Sciatic nerve (tissue), 2 donors: ENCODE measurements at regions not wholly inside any gene's neighbourhood (a gene's known extent, or its start where the extent isn't known, plus 50 kb on each side); places are given as distances from the start of the nearest gene placed in this dataset.
"Not testable (repeated sequence)": the region's sequence is repeated elsewhere in the genome, so short reads cannot be mapped to it uniquely, and the experiment has no call there.

ENCODE experiments used
- ATAC-seq: fragments of 200-7000 bp; cut with Tn5 transposase; one replicate; pipeline ENCODE4 v1.9.1; 2020; ENCODE audit warnings: mild to moderate bottlenecking, moderate library complexity
- DNase-seq: peaks from one replicate; pipeline ENCODE4 v3.0.0-alpha.2; 2020; ENCODE audit warnings: low spot score
- intact Hi-C: fragments of 100-400 bp; cut with DNase I; formaldehyde crosslinking; loops from one replicate; pipeline ENCODE4 v1.14.2; 2022
- donor health status: DM: no; HTN: no; CAD: no.
- donor health status: DM: no; HTN: no; CAD: no.

- no peak for DNase-seq
- ATAC-seq: no peak
- intact Hi-C loops: no loop called here
Observed at GRCh38 chr12:74595696-74596095, 58.1 kb downstream of the ATXN7L3B start.

- intact Hi-C loops: no loop called here
- DNase-seq (no peak), ATAC-seq (no peak)
Observed at GRCh38 chr12:74598819-74599218, 61.2 kb downstream of the ATXN7L3B start.

GRCh38 chr12:74599932-74600331, 62.3 kb downstream of the ATXN7L3B start:
- DNase-seq: no peak
- intact Hi-C loops: no loop called here
- no peak for ATAC-seq

- ATAC-seq, intact Hi-C loops: not testable (repeated sequence)
Observed at GRCh38 chr12:74600817-74601216, 63.2 kb downstream of the ATXN7L3B start.

GRCh38 chr12:74602881-74603672, 65.4 kb downstream of the ATXN7L3B start:
- ATAC-seq (no peak), DNase-seq (no peak)
- intact Hi-C loops: no loop called here

More at GRCh38 chr12:74600817-74601216, 63.2 kb downstream of the ATXN7L3B start:
- DNase-seq: not testable (repeated sequence)

GRCh38 chr12:74608231-74608775, 70.7 kb downstream of the ATXN7L3B start:
- DNase-seq (no peak), ATAC-seq (no peak)
- intact Hi-C loops: no loop called here

GRCh38 chr12:74610711-74611110, 73.1 kb downstream of the ATXN7L3B start:
- intact Hi-C loops: no loop called here
- DNase-seq: no peak
- no peak for ATAC-seq

- intact Hi-C loops: no loop called here
- no peak for ATAC-seq
- DNase-seq: no peak
Observed at GRCh38 chr12:74614426-74614825, 76.8 kb downstream of the ATXN7L3B start.

GRCh38 chr12:74619084-74619483, 81.4 kb downstream of the ATXN7L3B start:
- DNase-seq (no peak), ATAC-seq (no peak)
- intact Hi-C loops: no loop called here

- intact Hi-C loops: no loop called here
- ATAC-seq (no peak), DNase-seq (no peak)
Observed at GRCh38 chr12:74619884-74620283, 82.2 kb downstream of the ATXN7L3B start.

GRCh38 chr12:74620921-74621320, 83.3 kb downstream of the ATXN7L3B start:
- intact Hi-C loops: no loop called here
- ATAC-seq (peak; percentile 78), DNase-seq (no peak)

- no peak for ATAC-seq
- intact Hi-C loops: no loop called here
- no peak for DNase-seq
Observed at GRCh38 chr12:74624201-74624600, 86.6 kb downstream of the ATXN7L3B start.

- no peak for DNase-seq
- intact Hi-C loops: no loop called here
- no peak for ATAC-seq
Observed at GRCh38 chr12:74626397-74626796, 88.8 kb downstream of the ATXN7L3B start.

GRCh38 chr12:74641262-74641661, 103.6 kb downstream of the ATXN7L3B start:
- intact Hi-C loops: no loop called here
- ATAC-seq (no peak), DNase-seq (no peak)

GRCh38 chr12:74641694-74642093, 104.1 kb downstream of the ATXN7L3B start:
- intact Hi-C loops: no loop called here
- DNase-seq (no peak), ATAC-seq (no peak)

GRCh38 chr12:74644681-74645080, 107.0 kb downstream of the ATXN7L3B start:
- intact Hi-C loops: no loop called here
- ATAC-seq: no peak
- DNase-seq: no peak

GRCh38 chr12:74646831-74647230, 109.2 kb downstream of the ATXN7L3B start:
- intact Hi-C loops: no loop called here
- ATAC-seq: peak; percentile 67
- no peak for DNase-seq

GRCh38 chr12:74647256-74647655, 109.6 kb downstream of the ATXN7L3B start:
- intact Hi-C loops: no loop called here
- ATAC-seq (peak; percentile 50), DNase-seq (no peak)

- no peak for ATAC-seq
- intact Hi-C loops: no loop called here
- no peak for DNase-seq
Observed at GRCh38 chr12:74656251-74656650, 118.6 kb downstream of the ATXN7L3B start.

- no peak for DNase-seq
- ATAC-seq: no peak
- intact Hi-C loops: no loop called here
Observed at GRCh38 chr12:74660442-74660841, 122.8 kb downstream of the ATXN7L3B start.

GRCh38 chr12:74663958-74664357, 126.3 kb downstream of the ATXN7L3B start:
- no peak for DNase-seq

More at GRCh38 chr12:74663958-74664357, 126.3 kb downstream of the ATXN7L3B start:
- intact Hi-C loops: no loop called here
- no peak for ATAC-seq
